Smooth muscle cell (in vitro differentiated cells): ENCODE measurements at regions not wholly inside any gene's neighbourhood (a gene's known extent, or its start where the extent isn't known, plus 50 kb on each side); places are given as distances from the start of the nearest gene placed in this dataset.
"Not testable (repeated sequence)": the region's sequence is repeated elsewhere in the genome, so short reads cannot be mapped to it uniquely, and the experiment has no call there.

ENCODE experiments used
- DNase-seq: peaks from one replicate; lab custom pipeline; 2025; ENCODE audit not compliant: unreplicated experiment; lab: John Stamatoyannopoulos, UW
- H2AFZ ChIP-seq: fragments of 200-600 bp; sonication (generic); 2 replicates; pipeline ENCODE4 v1.6.0; 2016; ENCODE audit warnings: antibody characterized with exemption, low read depth, mild to moderate bottlenecking
- H3F3A ChIP-seq: fragments of 200-600 bp; sonication (generic); 2 replicates; pipeline ENCODE4 v1.6.0; 2017; ENCODE audit warnings: antibody characterized with exemption, low read depth
- H3K27ac ChIP-seq: fragments of 200-600 bp; sonication (generic); 2 replicates; pipeline ENCODE4 v1.5.1; 2016; ENCODE audit warnings: low read depth, mild to moderate bottlenecking
- H3K27me3 ChIP-seq: fragments of 200-600 bp; sonication (generic); 2 replicates; pipeline ENCODE4 v1.6.1; 2016; ENCODE audit warnings: low read depth, mild to moderate bottlenecking
- H3K36me3 ChIP-seq: fragments of 200-600 bp; sonication (generic); 2 replicates; pipeline ENCODE4 v1.5.1; 2016; ENCODE audit warnings: low read depth
- H3K4me1 ChIP-seq: fragments of 200-600 bp; sonication (generic); 2 replicates; pipeline ENCODE4 v1.5.1; 2016; ENCODE audit warnings: low read depth
- H3K4me2 ChIP-seq: fragments of 200-600 bp; sonication (generic); 2 replicates; pipeline ENCODE4 v1.6.0; 2016; ENCODE audit warnings: mild to moderate bottlenecking
- H3K4me3 ChIP-seq: fragments of 200-600 bp; sonication (generic); 2 replicates; pipeline ENCODE4 v1.5.1; 2016; ENCODE audit warnings: mild to moderate bottlenecking
- H3K79me2 ChIP-seq: fragments of 200-600 bp; sonication (generic); 2 replicates; pipeline ENCODE4 v1.6.0; 2016; ENCODE audit warnings: low read depth, mild to moderate bottlenecking
- H3K9ac ChIP-seq: fragments of 200-600 bp; sonication (generic); 2 replicates; pipeline ENCODE4 v1.6.0; 2016; ENCODE audit warnings: low read depth
- H3K9me3 ChIP-seq: fragments of 200-600 bp; sonication (generic); replicated peaks from 2 replicates; pipeline ENCODE4 v1.5.1; 2016; ENCODE audit warnings: low read depth
- H4K20me1 ChIP-seq: fragments of 200-600 bp; sonication (generic); 2 replicates; pipeline ENCODE4 v1.6.0; 2016; ENCODE audit warnings: low read depth
- WGBS: methylation state at CpG from one replicate; pipeline ENCODE4 v1.1.7; 2016; ENCODE audit warnings: low lambda C conversion rate; 5-methylcytosine and 5-hydroxymethylcytosine counted together
- TF ChIP-seq, protein P1 (sequence below): fragments of 200-600 bp; sonication (generic); IDR thresholded peaks from 2 replicates; pipeline ENCODE4 v1.5.1; 2017; ENCODE audit warnings: borderline replicate concordance, mild to moderate bottlenecking, antibody characterized with exemption; ENCODE audit not compliant: insufficient read depth, poor library complexity, severe bottlenecking

DNA sequence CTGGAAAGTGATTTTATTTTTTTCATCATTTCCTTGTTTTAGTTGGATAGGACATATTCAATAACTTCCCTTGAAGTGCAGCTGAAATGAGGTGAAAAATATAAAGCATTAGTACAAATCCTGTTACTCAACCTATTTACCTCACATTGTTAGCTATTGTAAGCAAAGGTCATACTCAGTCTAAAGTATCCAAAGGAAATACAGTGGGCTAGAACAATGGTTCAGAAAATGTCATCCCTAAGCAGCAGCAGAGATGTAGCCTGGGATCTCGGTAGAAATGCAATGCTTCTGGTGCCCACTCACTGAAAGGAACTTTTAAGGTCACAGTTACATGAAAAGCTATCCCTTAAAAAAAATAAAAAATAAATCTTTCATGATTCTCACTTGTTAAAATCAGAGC lies 300.6 kb downstream of the PPP4R3C start:
- Histone ChIP-seq H3F3A (no peaks in the 10 kb centered on the region), H3K4me1 (no peaks in the 10 kb centered on the region), H3K4me2 (no peak overlapping the region), H4K20me1 (no peaks in the 10 kb centered on the region), H3K79me2 (no peaks in the 10 kb centered on the region), H2AFZ (no peak overlapping the region), H3K36me3 (no peaks in the 10 kb centered on the region), H3K4me3 (no peak overlapping the region), H3K9me3 (no peaks in the 10 kb centered on the region), H3K9ac (no peak overlapping the region), H3K27me3 (no peaks in the 10 kb centered on the region), H3K27ac (no peak overlapping the region)
- TF ChIP-seq, protein P1, sequence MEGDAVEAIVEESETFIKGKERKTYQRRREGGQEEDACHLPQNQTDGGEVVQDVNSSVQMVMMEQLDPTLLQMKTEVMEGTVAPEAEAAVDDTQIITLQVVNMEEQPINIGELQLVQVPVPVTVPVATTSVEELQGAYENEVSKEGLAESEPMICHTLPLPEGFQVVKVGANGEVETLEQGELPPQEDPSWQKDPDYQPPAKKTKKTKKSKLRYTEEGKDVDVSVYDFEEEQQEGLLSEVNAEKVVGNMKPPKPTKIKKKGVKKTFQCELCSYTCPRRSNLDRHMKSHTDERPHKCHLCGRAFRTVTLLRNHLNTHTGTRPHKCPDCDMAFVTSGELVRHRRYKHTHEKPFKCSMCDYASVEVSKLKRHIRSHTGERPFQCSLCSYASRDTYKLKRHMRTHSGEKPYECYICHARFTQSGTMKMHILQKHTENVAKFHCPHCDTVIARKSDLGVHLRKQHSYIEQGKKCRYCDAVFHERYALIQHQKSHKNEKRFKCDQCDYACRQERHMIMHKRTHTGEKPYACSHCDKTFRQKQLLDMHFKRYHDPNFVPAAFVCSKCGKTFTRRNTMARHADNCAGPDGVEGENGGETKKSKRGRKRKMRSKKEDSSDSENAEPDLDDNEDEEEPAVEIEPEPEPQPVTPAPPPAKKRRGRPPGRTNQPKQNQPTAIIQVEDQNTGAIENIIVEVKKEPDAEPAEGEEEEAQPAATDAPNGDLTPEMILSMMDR, result no peak
- WGBS, result 65% methylated on average over 1 of the region's 1 CpG
- DNase-seq, result no peak

DNA sequence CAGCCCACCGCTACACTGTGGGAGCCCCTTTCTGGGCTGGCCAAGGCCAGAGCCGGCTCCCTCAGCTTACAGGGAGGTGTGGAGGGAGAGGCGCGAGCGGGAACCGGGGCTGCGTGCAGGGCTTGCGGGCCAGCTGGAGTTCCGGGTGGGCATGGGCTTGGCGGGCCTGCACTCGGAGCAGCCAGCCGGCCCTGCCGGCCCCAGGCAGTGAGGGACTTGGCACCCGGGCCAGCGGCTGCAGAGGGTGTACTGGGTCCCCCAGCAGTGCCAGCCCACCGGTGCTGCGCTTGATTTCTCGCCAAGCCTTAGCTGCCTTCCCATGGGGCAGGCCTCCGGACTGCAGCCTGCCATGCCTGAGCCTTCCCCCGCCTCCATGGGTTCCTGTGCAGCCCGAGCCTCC lies 306.2 kb downstream of the PPP4R3C start:
- H3K4me3 ChIP-seq, H3K79me2 ChIP-seq, H3K4me2 ChIP-seq, H3K9ac ChIP-seq, H3K4me1 ChIP-seq, H3K27ac ChIP-seq, H3K9me3 ChIP-seq, DNase-seq, H2AFZ ChIP-seq, H3K27me3 ChIP-seq, H3F3A ChIP-seq, H4K20me1 ChIP-seq, H3K36me3 ChIP-seq: not testable (repeated sequence)
- 93% methylated on average over 21 of the region's 21 CpGs for WGBS

DNA sequence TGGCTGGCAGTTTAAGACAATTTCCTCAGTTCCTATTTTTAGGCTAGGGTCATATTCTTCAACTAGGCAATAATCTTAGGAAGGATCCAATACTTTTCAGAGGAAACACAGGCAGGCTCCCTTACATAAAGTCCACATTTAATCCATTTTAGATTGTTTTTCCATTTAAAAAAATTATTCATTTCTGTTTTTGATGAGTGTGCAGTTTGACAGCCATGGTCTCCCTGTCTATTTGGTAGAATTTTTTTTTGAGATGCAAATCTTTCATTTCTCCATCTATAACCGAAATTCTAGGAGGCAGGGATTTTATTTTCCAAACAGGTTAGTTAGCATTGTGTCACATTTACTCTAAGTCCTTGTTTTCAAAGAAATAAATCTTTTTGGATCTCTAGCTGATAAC lies 326.8 kb downstream of the PPP4R3C start:
- H3K4me1 ChIP-seq, result no peaks in the 10 kb centered on the region
- no peaks in the 10 kb centered on the region for H3K36me3 ChIP-seq
- no peak for DNase-seq
- TF ChIP-seq, protein P1, result no peak
- H3K9ac ChIP-seq, result no peak overlapping the region
- no peaks in the 10 kb centered on the region for H3F3A ChIP-seq
- no peak overlapping the region for H2AFZ ChIP-seq
- no peaks in the 10 kb centered on the region for H4K20me1 ChIP-seq
- no peaks in the 10 kb centered on the region for H3K9me3 ChIP-seq
- no peaks in the 10 kb centered on the region for H3K79me2 ChIP-seq
- no peak overlapping the region for H3K4me2 ChIP-seq
- no peak overlapping the region for H3K27ac ChIP-seq
- WGBS, result 61% methylated on average over 1 of the region's 1 CpG
- no peaks in the 10 kb centered on the region for H3K27me3 ChIP-seq
- no peak overlapping the region for H3K4me3 ChIP-seq

DNA sequence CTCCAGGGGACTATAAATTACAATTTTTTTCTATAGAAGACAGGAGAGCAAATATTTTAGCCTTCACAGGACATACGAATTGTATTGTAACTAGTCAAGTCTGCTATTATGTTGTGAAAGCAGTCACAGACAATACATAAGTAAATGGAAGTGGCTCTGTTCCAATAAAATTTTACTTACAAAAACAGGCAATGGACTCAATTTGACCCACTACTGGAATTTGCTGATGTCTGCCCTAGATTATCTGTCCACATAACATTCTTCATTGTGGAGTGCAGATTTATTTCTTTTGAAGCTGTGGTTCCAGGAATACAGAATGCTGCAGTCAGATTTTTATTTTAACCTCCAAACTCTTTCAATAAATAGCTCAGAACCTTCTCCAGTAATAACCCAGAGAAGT lies 330.3 kb downstream of the PPP4R3C start:
- no peak overlapping the region for H3K4me3 ChIP-seq
- TF ChIP-seq, protein P1, result no peak
- H3F3A ChIP-seq, result no peaks in the 10 kb centered on the region
- H3K36me3 ChIP-seq, result no peaks in the 10 kb centered on the region
- H2AFZ ChIP-seq, result no peak overlapping the region
- H3K4me2 ChIP-seq, result no peak overlapping the region
- no peaks in the 10 kb centered on the region for H3K27me3 ChIP-seq
- no peaks in the 10 kb centered on the region for H4K20me1 ChIP-seq
- H3K9ac ChIP-seq, result no peak overlapping the region
- DNase-seq, result no peak
- H3K4me1 ChIP-seq, result no peaks in the 10 kb centered on the region
- H3K9me3 ChIP-seq, result no peaks in the 10 kb centered on the region
- no peaks in the 10 kb centered on the region for H3K79me2 ChIP-seq
- no peak overlapping the region for H3K27ac ChIP-seq
- 80% methylated on average over 1 of the region's 1 CpG for WGBS

DNA sequence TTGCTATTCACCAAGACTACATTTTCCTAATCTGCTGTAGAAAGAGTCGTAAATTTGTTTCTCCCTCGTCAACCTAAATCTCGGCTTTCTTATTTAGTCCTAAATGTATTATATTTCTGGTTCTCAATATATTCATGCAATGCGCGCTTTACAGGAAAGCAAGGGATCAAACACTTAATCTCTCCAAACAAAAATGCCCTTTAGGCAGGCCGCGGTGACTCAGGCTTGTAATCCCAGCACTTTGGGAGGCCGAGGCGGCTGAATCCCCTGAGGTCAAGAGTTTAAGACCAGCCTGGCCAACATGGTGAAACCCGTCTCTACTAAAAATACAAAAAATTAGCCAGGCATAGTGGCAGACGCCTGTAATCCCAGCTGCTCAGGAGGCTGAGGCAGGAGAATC lies 376.0 kb downstream of the PPP4R3C start:
- H3K4me1 ChIP-seq, H2AFZ ChIP-seq, H3K4me2 ChIP-seq, H4K20me1 ChIP-seq, H3K4me3 ChIP-seq, H3K27ac ChIP-seq, H3K9me3 ChIP-seq, H3K79me2 ChIP-seq, DNase-seq, H3K9ac ChIP-seq, H3K27me3 ChIP-seq, H3K36me3 ChIP-seq, H3F3A ChIP-seq: not testable (repeated sequence)
- 44% methylated on average over 11 of the region's 11 CpGs for WGBS
